Right lobe of liver (tissue), 4 donors: ENCODE measurements at regions not wholly inside any gene's neighbourhood (a gene's known extent, or its start where the extent isn't known, plus 50 kb on each side); places are given as distances from the start of the nearest gene placed in this dataset.

Experiments
- CTCF ChIP-seq, 4 donors: fragments of 200-600 bp in 3 of 4; fragments of 450-650 bp in 1 of 4; IDR thresholded peaks; one replicate each; pipeline versions ENCODE4 v1.5.1 to v1.8.0; 2016 to 2022; ENCODE audit warnings: antibody characterized with exemption in 4 of 4, mild to moderate bottlenecking in 2 of 4
- POLR2A ChIP-seq: fragments of 450-650 bp; IDR thresholded peaks from one replicate; pipeline ENCODE4 v1.6.1; 2017; ENCODE audit warnings: antibody characterized with exemption, mild to moderate bottlenecking
- donor health status: DM: no; HTN: no; CAD: no.
- donor health status: DM: no; HTN: no; CAD: no.
- donor health status: DM: no; HTN: yes; CAD: no.

GRCh38 chr15:96014939-96015338, 315.6 kb upstream of the NR2F2 start:
- no peak for TF ChIP-seq POLR2A
- no peak for TF ChIP-seq CTCF (IDR thresholded peaks at IDR 0.05)
